Neural cell (in vitro differentiated cells): ENCODE measurements at regions not wholly inside any gene's neighbourhood (a gene's known extent, or its start where the extent isn't known, plus 50 kb on each side); places are given as distances from the start of the nearest gene placed in this dataset.

Source experiments
- H2AFZ ChIP-seq: fragments of 200-600, 300-800 bp; sonication (generic), shearing (Covaris generic); 2 replicates; pipeline ENCODE4 v1.6.0; 2014; ENCODE audit warnings: low read depth, mild to moderate bottlenecking, antibody characterized with exemption, low read length, moderate library complexity
- H3F3A ChIP-seq: fragments of 200-600 bp; shearing (Covaris generic); 2 replicates; pipeline ENCODE4 v1.6.1; 2016; ENCODE audit warnings: mild to moderate bottlenecking, moderate library complexity, mixed read lengths, antibody characterized with exemption, low read length; ENCODE audit not compliant: insufficient read depth, poor library complexity, severe bottlenecking
- H3K27ac ChIP-seq: fragments of 200-600, 300-800 bp; sonication (generic), shearing (Covaris generic); 2 replicates; pipeline ENCODE4 v1.5.1; 2014; ENCODE audit warnings: mild to moderate bottlenecking, low read length, moderate library complexity
- H3K27me3 ChIP-seq: fragments of 300-800, 200-600 bp; sonication (generic), shearing (Covaris generic); 2 replicates; pipeline ENCODE4 v1.6.0; 2014; ENCODE audit warnings: mild to moderate bottlenecking, low read depth, low read length, moderate library complexity; ENCODE audit not compliant: insufficient read depth
- H3K36me3 ChIP-seq: fragments of 300-800, 200-600 bp; sonication (generic), shearing (Covaris generic); 2 replicates; pipeline ENCODE4 v1.5.1; 2014; ENCODE audit warnings: mild to moderate bottlenecking, antibody characterized with exemption, low read length, moderate library complexity; ENCODE audit not compliant: insufficient read depth
- H3K4me2 ChIP-seq: fragments of 300-800, 200-600 bp; sonication (generic), shearing (Covaris generic); 2 replicates; pipeline ENCODE4 v1.6.0; 2014; ENCODE audit warnings: mild to moderate bottlenecking, low read length
- H3K4me3 ChIP-seq: fragments of 300-800, 200-600 bp; sonication (generic), shearing (Covaris generic); 2 replicates; pipeline ENCODE4 v1.5.1; 2014; ENCODE audit warnings: mild to moderate bottlenecking, low read length, moderate library complexity
- H3K79me2 ChIP-seq: fragments of 200-600 bp; shearing (Covaris generic); replicated peaks from 2 replicates; pipeline ENCODE4 v1.6.0; 2014; ENCODE audit warnings: mild to moderate bottlenecking, low read length, moderate library complexity; ENCODE audit not compliant: insufficient read depth
- H3K9ac ChIP-seq: fragments of 300-800, 200-600 bp; sonication (generic), shearing (Covaris generic); 2 replicates; pipeline ENCODE4 v1.6.1; 2016; ENCODE audit warnings: mild to moderate bottlenecking, low read length, mixed read lengths
- H3K9me2 ChIP-seq: fragments of 200-600 bp; shearing (Covaris generic); 2 replicates; pipeline ENCODE4 v1.6.1; 2016; ENCODE audit warnings: mild to moderate bottlenecking, low read length, mixed read lengths; ENCODE audit not compliant: insufficient read depth
- H3K9me3 ChIP-seq: fragments of 200-600, 300-800 bp; sonication (generic), shearing (Covaris generic); 2 replicates; pipeline ENCODE4 v1.6.1; 2016; ENCODE audit warnings: mild to moderate bottlenecking, mixed run types, low read length, moderate library complexity, mixed read lengths
- H4K20me1 ChIP-seq: fragments of 200-600 bp; shearing (Covaris generic); 2 replicates; pipeline ENCODE4 v1.6.1; 2016; ENCODE audit warnings: mild to moderate bottlenecking, mixed run types; ENCODE audit not compliant: insufficient read depth
- EP300 ChIP-seq: fragments of 450-650 bp; conservative IDR thresholded peaks from 2 replicates; pipeline ENCODE4 v1.6.1; 2014; ENCODE audit warnings: antibody characterized with exemption, mild to moderate bottlenecking, moderate library complexity; ENCODE audit not compliant: poor library complexity, severe bottlenecking
- EZH2 ChIP-seq: fragments of 200-600, 300-800 bp; shearing (Covaris generic), sonication (generic); IDR thresholded peaks from 2 replicates; pipeline ENCODE4 v1.6.1; 2014; ENCODE audit warnings: antibody characterized with exemption, low read length, borderline replicate concordance, mild to moderate bottlenecking; ENCODE audit not compliant: insufficient read depth, poor library complexity, severe bottlenecking
- MXI1 ChIP-seq: fragments of 450-650 bp; conservative IDR thresholded peaks from 2 replicates; pipeline ENCODE4 v1.6.1; 2014; ENCODE audit warnings: antibody characterized with exemption, mild to moderate bottlenecking; ENCODE audit not compliant: poor library complexity, severe bottlenecking
- POLR2AphosphoS5 ChIP-seq: IDR thresholded peaks from 2 replicates; pipeline ENCODE4 v1.6.1; 2012
- RAD21 ChIP-seq: fragments of 450-650 bp; conservative IDR thresholded peaks from 2 replicates; pipeline ENCODE4 v1.6.1; 2014; ENCODE audit warnings: antibody characterized with exemption, mild to moderate bottlenecking, moderate library complexity
- SMC3 ChIP-seq: fragments of 450-650 bp; conservative IDR thresholded peaks from 2 replicates; pipeline ENCODE4 v1.6.1; 2014; ENCODE audit warnings: antibody characterized with exemption, mild to moderate bottlenecking, moderate library complexity; ENCODE audit not compliant: poor library complexity
- TAF1 ChIP-seq: IDR thresholded peaks from 2 replicates; pipeline ENCODE4 v1.6.1; 2012; ENCODE audit warnings: low read depth
- TF ChIP-seq, protein P1 (sequence below): IDR thresholded peaks from 2 replicates; pipeline ENCODE4 v1.6.1; 2012; ENCODE audit warnings: borderline replicate concordance
- TF ChIP-seq, protein P2 (sequence below): fragments of 450-650 bp; IDR thresholded peaks from 2 replicates; pipeline ENCODE4 v1.5.1; 2014; ENCODE audit warnings: antibody characterized with exemption, mild to moderate bottlenecking, moderate library complexity; ENCODE audit not compliant: poor library complexity, severe bottlenecking

DNA sequence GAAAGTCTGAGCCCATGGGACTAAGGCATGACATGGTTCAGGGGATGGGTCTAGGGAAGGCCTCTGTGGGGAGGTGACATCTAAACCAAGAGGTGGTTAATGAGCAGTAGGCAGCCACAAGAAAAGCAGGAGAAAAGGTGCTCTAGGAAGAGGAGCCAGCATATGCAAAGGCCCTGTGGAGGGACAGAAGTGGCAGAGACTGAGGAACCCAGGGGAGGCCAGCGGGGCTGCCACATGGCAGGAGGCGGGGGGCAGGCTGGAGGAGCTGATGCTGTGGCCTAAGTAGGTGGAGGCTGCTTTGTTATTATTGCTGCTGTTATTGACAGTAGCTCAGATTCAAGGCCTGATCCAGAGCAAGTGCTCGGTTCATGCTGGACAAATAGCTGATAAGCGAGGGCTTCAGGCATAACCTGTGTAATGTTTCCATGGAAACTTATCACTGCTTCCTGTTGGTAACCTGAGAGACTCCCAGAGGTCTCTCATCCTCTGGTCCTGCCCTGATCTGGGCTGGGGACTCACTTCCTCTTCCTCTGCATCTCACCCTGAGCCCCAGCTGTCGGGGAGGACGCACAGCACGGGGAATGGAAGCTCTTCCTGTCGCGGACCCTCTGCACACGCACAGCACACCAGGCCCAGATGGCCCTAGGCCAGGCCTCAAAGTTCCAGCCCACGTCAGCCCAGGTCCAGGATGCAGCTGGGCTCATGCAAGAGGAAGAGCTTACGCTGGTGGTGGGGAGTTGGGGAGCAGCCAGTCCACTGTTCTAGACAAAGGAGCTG, 75.2 kb upstream of the TP53I11 start:
- Histone ChIP-seq H3K4me3 (no peak overlapping the region), H3F3A (no peaks in the 10 kb centered on the region), H3K9me3 (no peaks in the 10 kb centered on the region), H3K36me3 (no peaks in the 10 kb centered on the region), H3K27ac (peak overlapping the region; percentile 17), H3K4me2 (no peak overlapping the region), H2AFZ (no peak overlapping the region), H3K79me2 (no peaks in the 10 kb centered on the region), H3K27me3 (no peaks in the 10 kb centered on the region), H4K20me1 (no peaks in the 10 kb centered on the region), H3K9ac (no peak overlapping the region), H3K9me2 (no peaks in the 10 kb centered on the region)
- TF ChIP-seq RAD21: no peak

DNA sequence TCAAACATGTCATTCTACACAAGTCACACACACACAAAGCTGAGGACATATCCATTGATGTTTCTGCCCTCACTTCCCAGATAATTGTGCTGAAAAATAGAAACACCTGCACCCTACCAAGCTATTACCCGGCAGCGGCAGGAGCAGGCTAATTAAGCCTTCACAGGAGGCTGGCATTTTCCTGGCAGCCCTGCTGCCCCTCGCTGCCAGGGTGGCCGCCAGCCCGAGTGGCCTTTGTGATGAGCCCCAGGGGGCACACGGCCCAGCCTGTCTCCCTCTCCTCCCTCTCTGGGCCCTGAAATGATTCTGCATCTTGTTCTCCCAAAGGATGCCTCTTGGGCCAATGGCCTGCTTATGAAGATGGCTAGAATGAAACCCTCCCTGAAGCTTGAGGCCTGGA, 76.2 kb upstream of the TP53I11 start:
- no peak overlapping the region for H3K27ac ChIP-seq
- no peaks in the 10 kb centered on the region for H3K79me2 ChIP-seq
- H3F3A ChIP-seq: no peaks in the 10 kb centered on the region
- no peaks in the 10 kb centered on the region for H3K27me3 ChIP-seq
- no peak overlapping the region for H2AFZ ChIP-seq
- H3K9me3 ChIP-seq: no peaks in the 10 kb centered on the region
- H4K20me1 ChIP-seq: no peaks in the 10 kb centered on the region
- no peaks in the 10 kb centered on the region for H3K9me2 ChIP-seq
- no peak overlapping the region for H3K4me2 ChIP-seq
- no peaks in the 10 kb centered on the region for H3K36me3 ChIP-seq
- H3K9ac ChIP-seq: no peak overlapping the region
- no peak overlapping the region for H3K4me3 ChIP-seq
- TF ChIP-seq, protein P1, sequence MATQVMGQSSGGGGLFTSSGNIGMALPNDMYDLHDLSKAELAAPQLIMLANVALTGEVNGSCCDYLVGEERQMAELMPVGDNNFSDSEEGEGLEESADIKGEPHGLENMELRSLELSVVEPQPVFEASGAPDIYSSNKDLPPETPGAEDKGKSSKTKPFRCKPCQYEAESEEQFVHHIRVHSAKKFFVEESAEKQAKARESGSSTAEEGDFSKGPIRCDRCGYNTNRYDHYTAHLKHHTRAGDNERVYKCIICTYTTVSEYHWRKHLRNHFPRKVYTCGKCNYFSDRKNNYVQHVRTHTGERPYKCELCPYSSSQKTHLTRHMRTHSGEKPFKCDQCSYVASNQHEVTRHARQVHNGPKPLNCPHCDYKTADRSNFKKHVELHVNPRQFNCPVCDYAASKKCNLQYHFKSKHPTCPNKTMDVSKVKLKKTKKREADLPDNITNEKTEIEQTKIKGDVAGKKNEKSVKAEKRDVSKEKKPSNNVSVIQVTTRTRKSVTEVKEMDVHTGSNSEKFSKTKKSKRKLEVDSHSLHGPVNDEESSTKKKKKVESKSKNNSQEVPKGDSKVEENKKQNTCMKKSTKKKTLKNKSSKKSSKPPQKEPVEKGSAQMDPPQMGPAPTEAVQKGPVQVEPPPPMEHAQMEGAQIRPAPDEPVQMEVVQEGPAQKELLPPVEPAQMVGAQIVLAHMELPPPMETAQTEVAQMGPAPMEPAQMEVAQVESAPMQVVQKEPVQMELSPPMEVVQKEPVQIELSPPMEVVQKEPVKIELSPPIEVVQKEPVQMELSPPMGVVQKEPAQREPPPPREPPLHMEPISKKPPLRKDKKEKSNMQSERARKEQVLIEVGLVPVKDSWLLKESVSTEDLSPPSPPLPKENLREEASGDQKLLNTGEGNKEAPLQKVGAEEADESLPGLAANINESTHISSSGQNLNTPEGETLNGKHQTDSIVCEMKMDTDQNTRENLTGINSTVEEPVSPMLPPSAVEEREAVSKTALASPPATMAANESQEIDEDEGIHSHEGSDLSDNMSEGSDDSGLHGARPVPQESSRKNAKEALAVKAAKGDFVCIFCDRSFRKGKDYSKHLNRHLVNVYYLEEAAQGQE: no peak
- TF ChIP-seq EZH2 (no peak), MXI1 (no peak), POLR2AphosphoS5 (no peak), TAF1 (no peak)
- TF ChIP-seq, protein P2, sequence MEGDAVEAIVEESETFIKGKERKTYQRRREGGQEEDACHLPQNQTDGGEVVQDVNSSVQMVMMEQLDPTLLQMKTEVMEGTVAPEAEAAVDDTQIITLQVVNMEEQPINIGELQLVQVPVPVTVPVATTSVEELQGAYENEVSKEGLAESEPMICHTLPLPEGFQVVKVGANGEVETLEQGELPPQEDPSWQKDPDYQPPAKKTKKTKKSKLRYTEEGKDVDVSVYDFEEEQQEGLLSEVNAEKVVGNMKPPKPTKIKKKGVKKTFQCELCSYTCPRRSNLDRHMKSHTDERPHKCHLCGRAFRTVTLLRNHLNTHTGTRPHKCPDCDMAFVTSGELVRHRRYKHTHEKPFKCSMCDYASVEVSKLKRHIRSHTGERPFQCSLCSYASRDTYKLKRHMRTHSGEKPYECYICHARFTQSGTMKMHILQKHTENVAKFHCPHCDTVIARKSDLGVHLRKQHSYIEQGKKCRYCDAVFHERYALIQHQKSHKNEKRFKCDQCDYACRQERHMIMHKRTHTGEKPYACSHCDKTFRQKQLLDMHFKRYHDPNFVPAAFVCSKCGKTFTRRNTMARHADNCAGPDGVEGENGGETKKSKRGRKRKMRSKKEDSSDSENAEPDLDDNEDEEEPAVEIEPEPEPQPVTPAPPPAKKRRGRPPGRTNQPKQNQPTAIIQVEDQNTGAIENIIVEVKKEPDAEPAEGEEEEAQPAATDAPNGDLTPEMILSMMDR: no peak

DNA sequence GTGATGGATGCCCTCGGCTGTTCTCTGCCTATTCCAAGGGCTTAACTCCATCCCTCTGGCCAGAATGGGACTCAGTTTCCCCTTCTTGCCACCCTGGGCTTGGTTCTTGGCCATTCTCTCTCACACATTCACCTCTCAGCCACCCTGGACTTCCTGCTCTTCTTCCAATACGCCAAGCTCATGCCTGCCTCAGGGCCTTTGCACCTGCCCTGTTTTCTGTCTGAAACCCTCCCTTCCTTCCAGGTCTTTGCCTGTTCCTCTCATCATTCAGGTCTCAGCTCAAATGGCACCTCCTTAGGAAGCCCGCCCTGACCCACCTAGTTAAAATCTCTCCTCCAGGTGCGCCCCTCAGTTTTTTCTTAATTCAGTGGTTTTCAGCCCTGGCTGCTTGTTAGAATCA, 76.6 kb upstream of the TP53I11 start:
- H3K27ac ChIP-seq: no peak overlapping the region
- no peaks in the 10 kb centered on the region for H3K36me3 ChIP-seq
- H3K4me2 ChIP-seq: no peak overlapping the region
- no peaks in the 10 kb centered on the region for H3K27me3 ChIP-seq
- no peaks in the 10 kb centered on the region for H3K9me3 ChIP-seq
- no peaks in the 10 kb centered on the region for H3K79me2 ChIP-seq
- no peaks in the 10 kb centered on the region for H3F3A ChIP-seq
- H3K9ac ChIP-seq: no peak overlapping the region
- H4K20me1 ChIP-seq: no peaks in the 10 kb centered on the region
- H3K9me2 ChIP-seq: no peaks in the 10 kb centered on the region
- H3K4me3 ChIP-seq: no peak overlapping the region
- TF ChIP-seq RAD21 (no peak), TAF1 (no peak), POLR2AphosphoS5 (no peak), SMC3 (no peak), EP300 (no peak), MXI1 (no peak), EZH2 (no peak)
- TF ChIP-seq, protein P1: no peak
- TF ChIP-seq, protein P2: no peak
- no peak overlapping the region for H2AFZ ChIP-seq
